Vagina (tissue), 2 donors: ENCODE measurements at regions not wholly inside any gene's neighbourhood (a gene's known extent, or its start where the extent isn't known, plus 50 kb on each side); places are given as distances from the start of the nearest gene placed in this dataset.

Experiments
- DNase-seq, 2 donors: peaks; one replicate each; pipeline ENCODE4 v3.0.0-alpha.2; 2017; ENCODE audit errors: extremely low spot score in 2 of 2
- H3K27ac ChIP-seq: fragments of 200-600 bp; sonication (generic); one replicate; pipeline ENCODE4 v1.5.1; 2019
- H3K27me3 ChIP-seq: fragments of 200-600 bp; sonication (generic); one replicate; pipeline ENCODE4 v1.5.1; 2019
- H3K36me3 ChIP-seq, 2 donors: fragments of 200-600 bp; sonication (generic); one replicate each; pipeline ENCODE4 v1.5.1; 2017 to 2019
- H3K4me1 ChIP-seq: fragments of 200-600 bp; sonication (generic); one replicate; pipeline ENCODE4 v1.5.1; 2019
- H3K4me3 ChIP-seq, 2 donors: fragments of 200-600 bp; sonication (generic); 1 replicate in 1 of 2; 2 replicates in 1 of 2; pipeline ENCODE4 v1.5.1; 2016 to 2019
- H3K9me3 ChIP-seq: fragments of 200-600 bp; sonication (generic); one replicate; pipeline ENCODE4 v1.5.1; 2019
- CTCF ChIP-seq, 3 experiments: fragments of 450-650 bp in 2 of 3; fragments of 200-600 bp in 1 of 3; sonication (generic) in 1 of 3; IDR thresholded peaks; one replicate each; pipeline ENCODE4 v1.5.1; 2017 to 2019; ENCODE audit warnings: antibody characterized with exemption in 3 of 3, mild to moderate bottlenecking in 2 of 3, moderate library complexity in 2 of 3
- POLR2A ChIP-seq, 2 donors: fragments of 450-650 bp; IDR thresholded peaks; one replicate each; pipeline ENCODE4 v1.6.1; 2017; ENCODE audit warnings: antibody characterized with exemption in 2 of 2, mild to moderate bottlenecking in 2 of 2, moderate library complexity in 2 of 2
- POLR2AphosphoS5 ChIP-seq, 2 donors: sonication (generic); formaldehyde crosslinking; IDR thresholded peaks; one replicate each; pipeline ENCODE4 v1.9.0; 2017; ENCODE audit warnings: antibody characterized with exemption in 2 of 2, mild to moderate bottlenecking in 2 of 2, low read depth in 1 of 2; ENCODE audit not compliant: insufficient read depth in 1 of 2
- intact Hi-C: fragments of 100-400 bp; cut with DNase I; formaldehyde crosslinking; loops from one replicate; pipeline ENCODE4 v1.15.1; 2023

- Histone ChIP-seq H3K4me3 (no peak overlapping the region), H3K36me3 (no peaks in the 10 kb centered on the region), H3K4me1 (no peaks in the 10 kb centered on the region), H3K9me3 (no peaks in the 10 kb centered on the region), H3K27me3 (no peaks in the 10 kb centered on the region), H3K27ac (no peak overlapping the region)
- TF ChIP-seq POLR2A (IDR thresholded peaks at IDR 0.05) (no peak), CTCF (IDR thresholded peaks at IDR 0.05) (no peak), POLR2AphosphoS5 (IDR thresholded peaks at IDR 0.05; ENCODE audit: insufficient read depth in 1 of 2, low read depth in 1 of 2) (no peak)
- intact Hi-C loops: no loop called here
- DNase-seq: no peak
Observed at GRCh38 chr12:111274777-111275176, 94.1 kb downstream of the PHETA1 start.

GRCh38 chr12:111271674-111272418, 97.0 kb downstream of the PHETA1 start:
- Histone ChIP-seq H3K4me1 (no peaks in the 10 kb centered on the region), H3K36me3 (no peaks in the 10 kb centered on the region), H3K27me3 (no peaks in the 10 kb centered on the region), H3K4me3 (no peak overlapping the region), H3K27ac (no peak overlapping the region), H3K9me3 (no peaks in the 10 kb centered on the region)
- TF ChIP-seq CTCF (IDR thresholded peaks at IDR 0.05) (no peak), POLR2AphosphoS5 (IDR thresholded peaks at IDR 0.05; ENCODE audit: insufficient read depth in 1 of 2, low read depth in 1 of 2) (no peak), POLR2A (IDR thresholded peaks at IDR 0.05) (no peak)
- DNase-seq: no peak
- intact Hi-C loops: no loop called here

DNA sequence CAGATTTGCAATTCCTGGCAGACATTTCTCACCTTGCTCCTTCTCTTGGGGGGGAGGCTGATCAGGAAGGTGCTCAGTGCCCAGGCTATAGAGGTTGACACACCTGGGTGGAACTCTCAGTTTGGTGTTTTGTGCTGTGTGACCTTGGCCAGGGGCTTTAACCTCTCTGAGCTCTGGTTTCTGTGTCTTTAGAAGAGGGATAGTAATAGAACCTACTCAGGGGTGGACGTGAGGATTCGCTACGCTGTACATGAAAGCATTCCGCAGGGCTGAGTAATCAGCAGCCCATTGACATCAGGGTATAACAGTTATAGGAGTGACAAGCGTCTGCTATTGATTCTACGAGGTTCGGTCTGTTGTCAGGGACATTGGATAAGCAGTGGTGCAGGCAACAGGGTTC, 98.1 kb downstream of the PHETA1 start:
- intact Hi-C loops: no loop called here
- Histone ChIP-seq H3K27me3 (no peaks in the 10 kb centered on the region), H3K9me3 (no peaks in the 10 kb centered on the region), H3K36me3 (no peaks in the 10 kb centered on the region), H3K27ac (no peak overlapping the region), H3K4me3 (no peak overlapping the region), H3K4me1 (no peaks in the 10 kb centered on the region)
- TF ChIP-seq POLR2A (IDR thresholded peaks at IDR 0.05): no peak
- TF ChIP-seq POLR2AphosphoS5 (IDR thresholded peaks at IDR 0.05; ENCODE audit: insufficient read depth in 1 of 2, low read depth in 1 of 2): no peak
- no peak for TF ChIP-seq CTCF (IDR thresholded peaks at IDR 0.05)
- DNase-seq: no peak

- intact Hi-C loops: no loop called here
- Histone ChIP-seq H3K27ac (no peak overlapping the region), H3K9me3 (no peaks in the 10 kb centered on the region), H3K4me3 (no peak overlapping the region), H3K4me1 (no peaks in the 10 kb centered on the region), H3K36me3 (no peaks in the 10 kb centered on the region), H3K27me3 (no peaks in the 10 kb centered on the region)
- TF ChIP-seq POLR2A (IDR thresholded peaks at IDR 0.05): no peak
- no peak for TF ChIP-seq POLR2AphosphoS5 (IDR thresholded peaks at IDR 0.05; ENCODE audit: insufficient read depth in 1 of 2, low read depth in 1 of 2)
- TF ChIP-seq CTCF (IDR thresholded peaks at IDR 0.05): no peak
- no peak for DNase-seq
Observed at GRCh38 chr12:111270239-111270638, 98.7 kb downstream of the PHETA1 start.

- Histone ChIP-seq H3K4me1 (no peaks in the 10 kb centered on the region), H3K27me3 (no peaks in the 10 kb centered on the region), H3K27ac (no peak overlapping the region), H3K4me3 (no peak overlapping the region), H3K9me3 (no peaks in the 10 kb centered on the region), H3K36me3 (no peaks in the 10 kb centered on the region)
- intact Hi-C loops: no loop called here
- TF ChIP-seq CTCF (IDR thresholded peaks at IDR 0.05) (no peak), POLR2AphosphoS5 (IDR thresholded peaks at IDR 0.05; ENCODE audit: insufficient read depth in 1 of 2, low read depth in 1 of 2) (no peak), POLR2A (IDR thresholded peaks at IDR 0.05) (no peak)
- DNase-seq: no peak
Observed at GRCh38 chr12:111269718-111270117, 99.2 kb downstream of the PHETA1 start.
